ENCODE measurements at regions not wholly inside any gene's neighbourhood (a gene's known extent, or its start where the extent isn't known, plus 50 kb on each side); places are given as distances from the start of the nearest gene placed in this dataset.

DNA sequence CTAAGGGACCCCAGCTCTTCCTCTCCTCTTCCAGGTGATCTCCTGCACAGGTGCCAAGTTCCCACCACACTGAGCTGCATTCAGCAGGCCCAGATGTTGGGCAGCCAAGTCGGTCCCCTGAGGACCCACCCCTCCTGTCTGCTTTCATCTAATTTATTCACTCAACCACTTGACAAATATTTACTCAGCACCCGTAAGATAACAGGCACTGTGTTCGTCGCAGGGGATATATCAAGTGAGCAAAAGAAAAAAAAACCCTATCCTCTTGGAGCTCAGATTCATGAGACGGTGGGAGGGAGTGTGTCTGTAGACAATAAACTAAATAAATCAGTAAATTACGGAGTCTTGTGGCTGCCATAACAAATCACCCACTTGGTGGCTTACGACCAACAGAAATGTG is 143.6 kb downstream of the MRPL14 start:
- no peaks in the 10 kb centered on the region for H4K20me1 ChIP-seq (ENCODE audit: insufficient read depth)
- peaks cover 3% of the 10 kb centered on the region; the same call in 1 of the 2 replicates for H3K4me1 ChIP-seq (replicated peaks; ENCODE audit: insufficient read depth)
- H3K4me3 ChIP-seq, result no peak overlapping the region
- ChIA-PET POLR2A (ENCODE audit: unreplicated experiment) (no interaction called here), CTCF (no interaction called here)
- H3K27ac ChIP-seq, result no peak overlapping the region
- no peaks in the 10 kb centered on the region for H3K36me3 ChIP-seq (ENCODE audit: low read depth)
- intact Hi-C loops (cut with micrococcal nuclease; ENCODE audit: unreplicated experiment), result no loop called here
- H3K27me3 ChIP-seq (ENCODE audit: insufficient read depth, low read depth), result no peaks in the 10 kb centered on the region
- BruUV-seq (replicated peaks), result no TSS peak
- no peaks in the 10 kb centered on the region for H3F3A ChIP-seq (ENCODE audit: insufficient read depth, low read depth)
- H3K9me3 ChIP-seq (ENCODE audit: insufficient read depth, low read depth), result no peaks in the 10 kb centered on the region
- H3K79me2 ChIP-seq (ENCODE audit: low read depth), result no peaks in the 10 kb centered on the region
- no peaks in the 10 kb centered on the region for H3K9me2 ChIP-seq (ENCODE audit: insufficient read depth)
- no peak overlapping the region for H2AFZ ChIP-seq
- TF ChIP-seq EZH2 (IDR thresholded peaks at IDR 0.05; ENCODE audit: low read depth), result no peak
- TF ChIP-seq, protein P1, sequence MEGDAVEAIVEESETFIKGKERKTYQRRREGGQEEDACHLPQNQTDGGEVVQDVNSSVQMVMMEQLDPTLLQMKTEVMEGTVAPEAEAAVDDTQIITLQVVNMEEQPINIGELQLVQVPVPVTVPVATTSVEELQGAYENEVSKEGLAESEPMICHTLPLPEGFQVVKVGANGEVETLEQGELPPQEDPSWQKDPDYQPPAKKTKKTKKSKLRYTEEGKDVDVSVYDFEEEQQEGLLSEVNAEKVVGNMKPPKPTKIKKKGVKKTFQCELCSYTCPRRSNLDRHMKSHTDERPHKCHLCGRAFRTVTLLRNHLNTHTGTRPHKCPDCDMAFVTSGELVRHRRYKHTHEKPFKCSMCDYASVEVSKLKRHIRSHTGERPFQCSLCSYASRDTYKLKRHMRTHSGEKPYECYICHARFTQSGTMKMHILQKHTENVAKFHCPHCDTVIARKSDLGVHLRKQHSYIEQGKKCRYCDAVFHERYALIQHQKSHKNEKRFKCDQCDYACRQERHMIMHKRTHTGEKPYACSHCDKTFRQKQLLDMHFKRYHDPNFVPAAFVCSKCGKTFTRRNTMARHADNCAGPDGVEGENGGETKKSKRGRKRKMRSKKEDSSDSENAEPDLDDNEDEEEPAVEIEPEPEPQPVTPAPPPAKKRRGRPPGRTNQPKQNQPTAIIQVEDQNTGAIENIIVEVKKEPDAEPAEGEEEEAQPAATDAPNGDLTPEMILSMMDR (conservative IDR thresholded peaks at IDR 0.05), result no peak
- DNase-seq, result no peak
- no peak overlapping the region for H3K4me2 ChIP-seq

DNA sequence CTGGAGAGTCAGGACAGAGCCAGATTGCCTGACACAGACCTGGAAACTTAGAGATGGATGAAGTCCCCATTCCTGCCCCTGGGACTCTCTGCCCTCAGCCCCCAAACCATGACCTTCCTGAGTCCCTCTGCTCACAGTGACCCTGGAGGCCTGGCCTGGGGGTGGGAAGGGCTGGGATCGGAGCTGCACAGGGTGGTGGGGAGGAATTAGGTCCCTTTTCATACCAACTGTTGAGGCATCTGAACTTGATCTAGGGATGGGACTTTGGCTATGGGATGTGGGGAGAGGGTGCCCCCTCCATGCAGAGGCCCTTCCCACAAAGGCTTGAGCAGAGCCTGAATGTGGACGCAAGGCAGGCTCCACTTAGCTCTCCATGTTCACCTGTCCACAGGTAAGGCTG is 144.1 kb downstream of the MRPL14 start:
- Histone ChIP-seq H3K4me2 (no peak overlapping the region), H3K27ac (no peak overlapping the region), H3K4me1 (replicated peaks; ENCODE audit: insufficient read depth) (peaks cover 7% of the 10 kb centered on the region; the same call in 1 of the 2 replicates), H3K9me3 (ENCODE audit: insufficient read depth, low read depth) (no peaks in the 10 kb centered on the region), H4K20me1 (ENCODE audit: insufficient read depth) (no peaks in the 10 kb centered on the region), H3K4me3 (no peak overlapping the region), H3K36me3 (ENCODE audit: low read depth) (no peaks in the 10 kb centered on the region), H3K79me2 (ENCODE audit: low read depth) (no peaks in the 10 kb centered on the region), H2AFZ (no peak overlapping the region), H3F3A (ENCODE audit: insufficient read depth, low read depth) (no peaks in the 10 kb centered on the region), H3K9me2 (ENCODE audit: insufficient read depth) (no peaks in the 10 kb centered on the region), H3K27me3 (ENCODE audit: insufficient read depth, low read depth) (no peaks in the 10 kb centered on the region)
- TF ChIP-seq, protein P1 (conservative IDR thresholded peaks at IDR 0.05), result no peak
- no peak for TF ChIP-seq EZH2 (IDR thresholded peaks at IDR 0.05; ENCODE audit: low read depth)
- no peak for DNase-seq
- ChIA-PET CTCF (no interaction called here), POLR2A (ENCODE audit: unreplicated experiment) (no interaction called here)
- no TSS peak for BruUV-seq (replicated peaks)
- intact Hi-C loops (cut with micrococcal nuclease; ENCODE audit: unreplicated experiment), result no loop called here

DNA sequence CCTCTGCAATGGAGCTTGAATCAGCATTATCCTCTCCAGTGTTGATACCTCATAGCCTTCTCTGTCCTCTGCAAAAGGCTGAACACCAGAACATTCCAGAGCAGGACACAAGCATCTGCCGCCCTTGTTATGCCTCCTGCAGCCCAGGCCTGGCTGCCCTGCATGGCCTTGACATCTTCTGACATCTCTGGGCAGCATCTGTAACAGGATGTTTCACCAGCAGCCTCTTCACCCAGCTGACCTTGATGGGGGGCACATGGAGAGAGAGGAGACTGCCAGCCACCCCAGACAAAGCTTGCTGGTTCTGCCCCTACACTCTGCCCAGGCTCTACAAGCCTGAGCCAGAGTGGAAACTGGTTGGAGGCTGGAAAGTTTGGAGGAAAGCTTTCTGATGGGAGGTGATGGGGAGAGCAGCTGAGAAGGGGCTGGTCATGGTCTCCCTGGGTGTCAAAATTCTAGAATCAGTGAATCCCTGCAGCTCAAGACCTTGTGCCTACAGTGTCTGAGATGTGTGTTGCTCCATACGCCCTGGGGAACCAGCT is 145.1 kb downstream of the MRPL14 start:
- intact Hi-C loops (cut with micrococcal nuclease; ENCODE audit: unreplicated experiment), result no loop called here
- H3K4me3 ChIP-seq, result no peak overlapping the region
- no peak for TF ChIP-seq EZH2 (IDR thresholded peaks at IDR 0.05; ENCODE audit: low read depth)
- TF ChIP-seq, protein P1 (conservative IDR thresholded peaks at IDR 0.05), result no peak
- ChIA-PET CTCF (no interaction called here), POLR2A (ENCODE audit: unreplicated experiment) (no interaction called here)
- no peaks in the 10 kb centered on the region for H3K9me3 ChIP-seq (ENCODE audit: insufficient read depth, low read depth)
- no peak for DNase-seq
- H3K27ac ChIP-seq, result no peak overlapping the region
- no peaks in the 10 kb centered on the region for H3K36me3 ChIP-seq (ENCODE audit: low read depth)
- H2AFZ ChIP-seq, result no peak overlapping the region
- no peaks in the 10 kb centered on the region for H3K79me2 ChIP-seq (ENCODE audit: low read depth)
- no peak overlapping the region for H3K4me2 ChIP-seq
- no peaks in the 10 kb centered on the region for H3K9me2 ChIP-seq (ENCODE audit: insufficient read depth)
- no peaks in the 10 kb centered on the region for H3K27me3 ChIP-seq (ENCODE audit: insufficient read depth, low read depth)
- BruUV-seq (replicated peaks), result no TSS peak
- peaks cover 9% of the 10 kb centered on the region; the same call in 1 of the 2 replicates for H3K4me1 ChIP-seq (replicated peaks; ENCODE audit: insufficient read depth)
- no peaks in the 10 kb centered on the region for H4K20me1 ChIP-seq (ENCODE audit: insufficient read depth)
- no peaks in the 10 kb centered on the region for H3F3A ChIP-seq (ENCODE audit: insufficient read depth, low read depth)

All from PC-9 (cell line).